K562 (cell line): ENCODE measurements at regions not wholly inside any gene's neighbourhood (a gene's known extent, or its start where the extent isn't known, plus 50 kb on each side); places are given as distances from the start of the nearest gene placed in this dataset.

Source experiments
- ATAC-seq: fragments of 200-7000 bp; cut with Tn5 transposase; 3 replicates; pipeline ENCODE4 v1.9.1; 2020; ENCODE audit warnings: moderate library complexity
- BruUV-seq: library from RNA; stranded (reverse); fragments of 400-500 nt; replicated peaks from 2 replicates; lab custom pipeline; 2021; lab: Mats Ljungman, UMichigan
- CTCF ChIA-PET: fragments of 300-600 bp; formaldehyde crosslinking; extraction: SDS; loops from one replicate; lab custom pipeline; 2021; ENCODE audit warnings: low intra/inter-chr PET ratio; lab: Yijun Ruan, JAX
- POLR2A ChIA-PET: fragments of 300-600, 350-650 bp; sonication (Branson Sonifier 250); formaldehyde crosslinking; extraction: SDS; loops from one replicate; lab custom pipeline; 2021; ENCODE audit warnings: antibody characterized with exemption, inconsistent platforms; lab: Yijun Ruan, JAX
- DNase-seq, 4 experiments: peaks; one replicate each; pipeline versions ENCODE4 v3.0.0 to v3.0.0-alpha.2; 2011 to 2018; ENCODE audit warnings: low spot score in 3 of 4, mixed read lengths in 3 of 4; ENCODE audit errors: extremely low read depth in 1 of 4
- FAIRE-seq: peaks from 2 replicates; lab custom pipeline; 2011; peaks lifted over from hg19 to GRCh38; lab: Jason Lieb, UNC
- H2AFZ ChIP-seq: 2 replicates; pipeline ENCODE4 v1.6.0; 2011; ENCODE audit warnings: low read depth, low read length, control low read depth, inconsistent platforms
- H3K27ac ChIP-seq: fragments of 200-600 bp; 3 replicates; pipeline ENCODE4 v1.8.0; 2011; ENCODE audit warnings: low read depth, mild to moderate bottlenecking, control low read depth, inconsistent platforms, low read length, moderate library complexity, mixed read lengths; ENCODE audit errors: extremely low read depth
- H3K27me3 ChIP-seq, 2 experiments: fragments of 300-600 bp in 1 of 2; 2 replicates in 1 of 2; 3 replicates in 1 of 2; pipeline versions ENCODE4 v1.6.0 to v1.8.0; 2011; ENCODE audit warnings: inconsistent platforms in 2 of 2, low read length in 2 of 2, mild to moderate bottlenecking in 1 of 2, mixed read lengths in 1 of 2, moderate library complexity in 1 of 2; ENCODE audit not compliant: control insufficient read depth in 2 of 2, insufficient read depth in 2 of 2
- H3K36me3 ChIP-seq: fragments of 300-600 bp; 3 replicates; pipeline ENCODE4 v1.8.0; 2011; ENCODE audit warnings: mild to moderate bottlenecking, low read length, inconsistent platforms; ENCODE audit not compliant: control insufficient read depth, insufficient read depth
- H3K4me1 ChIP-seq, 2 experiments: fragments of 200-600 bp in 1 of 2; replicated peaks in 1 of 2; 2 replicates in 1 of 2; 3 replicates in 1 of 2; pipeline versions ENCODE4 v1.5.1 to v1.8.0; 2011; ENCODE audit warnings: inconsistent platforms in 2 of 2, low read length in 2 of 2, mild to moderate bottlenecking in 1 of 2, mixed read lengths in 1 of 2, moderate library complexity in 1 of 2; ENCODE audit not compliant: control insufficient read depth in 2 of 2, insufficient read depth in 2 of 2
- H3K4me2 ChIP-seq: 2 replicates; pipeline ENCODE4 v1.6.1; 2011; ENCODE audit warnings: low read length, control low read depth, inconsistent platforms, mixed read lengths; ENCODE audit not compliant: insufficient read depth
- H3K4me3 ChIP-seq: fragments of 200-600 bp; sonication (generic), shearing (Covaris generic); 2 replicates; pipeline ENCODE4 v1.5.1; 2016; ENCODE audit warnings: control low read depth, inconsistent platforms
- H3K79me2 ChIP-seq: fragments of 200-600 bp; 3 replicates; pipeline ENCODE4 v1.8.0; 2011; ENCODE audit warnings: low read length, inconsistent platforms; ENCODE audit not compliant: control insufficient read depth, insufficient read depth
- H3K9ac ChIP-seq, 2 experiments: 2 replicates each; pipeline versions ENCODE4 v1.6.0 to v1.6.1; 2011; ENCODE audit warnings: low read depth in 2 of 2, low read length in 2 of 2, control low read depth in 1 of 2, inconsistent platforms in 1 of 2, mild to moderate bottlenecking in 1 of 2, mixed read lengths in 1 of 2; ENCODE audit not compliant: insufficient read depth in 1 of 2
- H3K9me1 ChIP-seq: one replicate; pipeline ENCODE4 v1.6.0; 2011; ENCODE audit warnings: inconsistent platforms, mild to moderate bottlenecking, low read length, moderate library complexity; ENCODE audit not compliant: control insufficient read depth, insufficient read depth
- H3K9me3 ChIP-seq: replicated peaks from 2 replicates; pipeline ENCODE4 v1.5.1; 2011; ENCODE audit warnings: low read depth, low read length, inconsistent platforms; ENCODE audit not compliant: control insufficient read depth, insufficient read depth
- H4K20me1 ChIP-seq: replicated peaks from 2 replicates; pipeline ENCODE4 v1.6.1; 2011; ENCODE audit warnings: low read length, inconsistent platforms, mixed read lengths; ENCODE audit not compliant: control insufficient read depth, insufficient read depth
- C11orf30 ChIP-seq: fragments of 450-650 bp; IDR thresholded peaks from 2 replicates; pipeline ENCODE4 v1.6.1; 2016; ENCODE audit warnings: low read depth, mild to moderate bottlenecking
- CHCHD3 ChIP-seq: fragments of 250-450 bp; sonication (Bioruptor Pico); IDR thresholded peaks from 2 replicates; pipeline ENCODE4 v2.1.2; 2022; ENCODE audit warnings: mild to moderate bottlenecking
- JUNB ChIP-seq: fragments of 450-650 bp; formaldehyde crosslinking; conservative IDR thresholded peaks from 2 replicates; pipeline ENCODE4 v1.4.0; 2020; ENCODE audit warnings: mild to moderate bottlenecking
- MAFF ChIP-seq: IDR thresholded peaks from 2 replicates; pipeline ENCODE4 v1.6.1; 2012; ENCODE audit warnings: low read length, improper control_type of control experiment
- MBD2 ChIP-seq: sonication (generic); IDR thresholded peaks from 2 replicates; pipeline ENCODE4 v1.6.1; 2016; ENCODE audit warnings: low read depth, borderline replicate concordance
- PTTG1 ChIP-seq: fragments of 450-650 bp; IDR thresholded peaks from 2 replicates; pipeline ENCODE4 v1.6.1; 2016; ENCODE audit warnings: low read depth, mild to moderate bottlenecking, missing genetic modification characterization, missing compliant biosample characterization
- SRSF1 ChIP-seq: fragments of 200-400 bp; formaldehyde crosslinking; IDR thresholded peaks from 2 replicates; pipeline ENCODE4 v1.6.1; 2017; ENCODE audit warnings: mild to moderate bottlenecking, low read depth, low read length, moderate library complexity
- TRIM24 ChIP-seq, 2 experiments: fragments of 450-650 bp; IDR thresholded peaks; 2 replicates each; pipeline ENCODE4 v1.6.1; 2016
- TSC22D4 ChIP-seq: fragments of 450-650 bp; IDR thresholded peaks from 2 replicates; pipeline ENCODE4 v1.6.1; 2016; ENCODE audit warnings: missing genetic modification characterization, missing biosample characterization, control low read depth
- ZFP30 ChIP-seq: fragments of 250-450 bp; sonication (Bioruptor Pico); IDR thresholded peaks from 2 replicates; pipeline ENCODE4 v1.8.0; 2022; ENCODE audit warnings: moderate library complexity, mild to moderate bottlenecking, inconsistent platforms, borderline replicate concordance
- WGBS: fragments of 100-300 bp; shearing (Covaris generic); methylation state at CpG from one replicate; pipeline ENCODE4 v1.1.6; 2016; ENCODE audit warnings: low coverage, mixed read lengths; ENCODE audit not compliant: insufficient coverage; ENCODE audit errors: missing lambda C conversion rate; 5-methylcytosine and 5-hydroxymethylcytosine counted together
- in situ Hi-C: fragments of 300-500 bp; cut with MboI; formaldehyde crosslinking; loops from 4 replicates; pipeline ENCODE4 v1.15.0; 2018; ENCODE audit warnings: inconsistent platforms, mixed read lengths
- intact Hi-C: fragments of 100-400 bp; cut with micrococcal nuclease; formaldehyde crosslinking; loops from 2 replicates; pipeline ENCODE4 v1.14.2; 2022
- TF ChIP-seq, protein P1 (sequence below): fragments of 450-650 bp; formaldehyde crosslinking; IDR thresholded peaks from 2 replicates; pipeline ENCODE4 v1.4.0; 2020; ENCODE audit warnings: mild to moderate bottlenecking, moderate library complexity
- TF ChIP-seq, protein P2 (sequence below): fragments of 250-450 bp; sonication (Bioruptor Pico); IDR thresholded peaks from 2 replicates; pipeline ENCODE4 v1.8.0; 2021; ENCODE audit warnings: borderline replicate concordance, mild to moderate bottlenecking, moderate library complexity; ENCODE audit not compliant: poor library complexity, severe bottlenecking
- TF ChIP-seq, protein P3 (sequence below): sonication (generic); formaldehyde crosslinking; IDR thresholded peaks from 2 replicates; pipeline ENCODE4 v1.8.1; 2023; ENCODE audit warnings: mild to moderate bottlenecking, missing genetic modification reagents
- TF ChIP-seq, protein P4 (sequence below): fragments of 450-650 bp; IDR thresholded peaks from 2 replicates; pipeline ENCODE4 v1.6.1; 2016; ENCODE audit warnings: antibody characterized with exemption
- TF ChIP-seq, protein P5 (sequence below): sonication (generic); formaldehyde crosslinking; IDR thresholded peaks from 2 replicates; pipeline ENCODE4 v1.8.0; 2023; ENCODE audit warnings: mild to moderate bottlenecking, missing genetic modification reagents

DNA sequence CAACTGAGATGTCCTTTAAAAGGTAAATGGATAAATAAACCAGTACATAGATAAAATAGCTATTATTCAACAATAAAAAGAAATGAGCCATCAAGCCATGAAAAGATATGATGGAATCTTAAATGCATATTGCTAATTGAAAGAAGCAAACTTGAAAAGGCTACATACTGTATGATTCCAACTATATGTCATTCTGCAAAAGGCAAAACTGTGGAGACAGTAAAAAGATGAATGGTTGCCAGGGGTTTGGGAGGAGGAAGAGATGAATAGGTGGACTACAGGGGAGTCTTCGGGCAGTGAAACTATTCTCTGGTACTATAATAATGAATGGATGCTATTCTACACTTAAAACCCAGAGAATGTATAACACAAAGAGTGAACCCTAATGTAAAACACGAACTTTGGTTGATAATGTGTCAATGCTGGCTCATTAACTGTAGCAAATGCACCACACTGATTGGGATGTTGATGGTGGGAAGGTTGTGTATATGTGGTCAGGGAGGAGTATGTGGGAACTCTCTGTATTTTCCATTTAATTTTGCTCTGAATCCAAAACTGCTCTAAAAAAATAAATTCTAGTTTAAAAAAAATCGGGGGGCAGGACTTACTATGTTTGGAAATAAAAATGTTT, 73.7 kb upstream of the MYCN start:
- Histone ChIP-seq H2AFZ (no peak overlapping the region), H3K4me2 (no peak overlapping the region), H3K27ac (no peak overlapping the region), H4K20me1 (no peaks in the 10 kb centered on the region), H3K4me1 (no peaks in the 10 kb centered on the region), H3K79me2 (no peaks in the 10 kb centered on the region), H3K9me3 (no peaks in the 10 kb centered on the region), H3K36me3 (no peaks in the 10 kb centered on the region), H3K9me1 (no peaks in the 10 kb centered on the region), H3K4me3 (no peak overlapping the region), H3K27me3 (peaks cover 0 to 5% of the 10 kb centered on the region in 2 experiments; a peak in 1 of 5 replicates), H3K9ac (no peak overlapping the region)
- WGBS: 0% methylated on average over 3 of the region's 3 CpGs
- ATAC-seq: no peak
- no TSS peak for BruUV-seq
- ChIA-PET POLR2A (no interaction called here), CTCF (no interaction called here)
- no peak for DNase-seq
- FAIRE-seq: no peak
- intact Hi-C loops: no loop called here
- in situ Hi-C loops: no loop called here
- TF ChIP-seq, protein P1, sequence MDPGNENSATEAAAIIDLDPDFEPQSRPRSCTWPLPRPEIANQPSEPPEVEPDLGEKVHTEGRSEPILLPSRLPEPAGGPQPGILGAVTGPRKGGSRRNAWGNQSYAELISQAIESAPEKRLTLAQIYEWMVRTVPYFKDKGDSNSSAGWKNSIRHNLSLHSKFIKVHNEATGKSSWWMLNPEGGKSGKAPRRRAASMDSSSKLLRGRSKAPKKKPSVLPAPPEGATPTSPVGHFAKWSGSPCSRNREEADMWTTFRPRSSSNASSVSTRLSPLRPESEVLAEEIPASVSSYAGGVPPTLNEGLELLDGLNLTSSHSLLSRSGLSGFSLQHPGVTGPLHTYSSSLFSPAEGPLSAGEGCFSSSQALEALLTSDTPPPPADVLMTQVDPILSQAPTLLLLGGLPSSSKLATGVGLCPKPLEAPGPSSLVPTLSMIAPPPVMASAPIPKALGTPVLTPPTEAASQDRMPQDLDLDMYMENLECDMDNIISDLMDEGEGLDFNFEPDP: no peak
- TF ChIP-seq MAFF (no peak), SRSF1 (no peak), C11orf30 (no peak), CHCHD3 (no peak), PTTG1 (no peak), TRIM24 (IDR thresholded peaks at IDR 0.05) (no peak), ZFP30 (CRISPR knock-in tag) (no peak), JUNB (CRISPR knock-in tag) (no peak), MBD2 (no peak), TSC22D4 (no peak)
- TF ChIP-seq, protein P2, sequence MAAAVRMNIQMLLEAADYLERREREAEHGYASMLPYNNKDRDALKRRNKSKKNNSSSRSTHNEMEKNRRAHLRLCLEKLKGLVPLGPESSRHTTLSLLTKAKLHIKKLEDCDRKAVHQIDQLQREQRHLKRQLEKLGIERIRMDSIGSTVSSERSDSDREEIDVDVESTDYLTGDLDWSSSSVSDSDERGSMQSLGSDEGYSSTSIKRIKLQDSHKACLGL (CRISPR knock-in tag): no peak
- TF ChIP-seq, protein P3, sequence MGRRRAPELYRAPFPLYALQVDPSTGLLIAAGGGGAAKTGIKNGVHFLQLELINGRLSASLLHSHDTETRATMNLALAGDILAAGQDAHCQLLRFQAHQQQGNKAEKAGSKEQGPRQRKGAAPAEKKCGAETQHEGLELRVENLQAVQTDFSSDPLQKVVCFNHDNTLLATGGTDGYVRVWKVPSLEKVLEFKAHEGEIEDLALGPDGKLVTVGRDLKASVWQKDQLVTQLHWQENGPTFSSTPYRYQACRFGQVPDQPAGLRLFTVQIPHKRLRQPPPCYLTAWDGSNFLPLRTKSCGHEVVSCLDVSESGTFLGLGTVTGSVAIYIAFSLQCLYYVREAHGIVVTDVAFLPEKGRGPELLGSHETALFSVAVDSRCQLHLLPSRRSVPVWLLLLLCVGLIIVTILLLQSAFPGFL: no peak
- TF ChIP-seq, protein P4, sequence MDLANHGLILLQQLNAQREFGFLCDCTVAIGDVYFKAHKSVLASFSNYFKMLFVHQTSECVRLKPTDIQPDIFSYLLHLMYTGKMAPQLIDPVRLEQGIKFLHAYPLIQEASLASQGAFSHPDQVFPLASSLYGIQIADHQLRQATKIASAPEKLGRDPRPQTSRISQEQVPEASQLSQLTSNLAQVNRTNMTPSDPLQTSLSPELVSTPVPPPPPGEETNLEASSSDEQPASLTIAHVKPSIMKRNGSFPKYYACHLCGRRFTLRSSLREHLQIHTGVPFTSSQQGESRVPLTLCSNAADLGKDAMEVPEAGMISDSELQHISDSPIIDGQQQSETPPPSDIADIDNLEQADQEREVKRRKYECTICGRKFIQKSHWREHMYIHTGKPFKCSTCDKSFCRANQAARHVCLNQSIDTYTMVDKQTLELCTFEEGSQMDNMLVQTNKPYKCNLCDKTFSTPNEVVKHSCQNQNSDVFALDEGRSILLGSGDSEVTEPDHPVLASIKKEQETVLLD: no peak
- TF ChIP-seq, protein P5, sequence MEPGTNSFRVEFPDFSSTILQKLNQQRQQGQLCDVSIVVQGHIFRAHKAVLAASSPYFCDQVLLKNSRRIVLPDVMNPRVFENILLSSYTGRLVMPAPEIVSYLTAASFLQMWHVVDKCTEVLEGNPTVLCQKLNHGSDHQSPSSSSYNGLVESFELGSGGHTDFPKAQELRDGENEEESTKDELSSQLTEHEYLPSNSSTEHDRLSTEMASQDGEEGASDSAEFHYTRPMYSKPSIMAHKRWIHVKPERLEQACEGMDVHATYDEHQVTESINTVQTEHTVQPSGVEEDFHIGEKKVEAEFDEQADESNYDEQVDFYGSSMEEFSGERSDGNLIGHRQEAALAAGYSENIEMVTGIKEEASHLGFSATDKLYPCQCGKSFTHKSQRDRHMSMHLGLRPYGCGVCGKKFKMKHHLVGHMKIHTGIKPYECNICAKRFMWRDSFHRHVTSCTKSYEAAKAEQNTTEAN (CRISPR knock-in tag): no peak
